ENCODE measurements at regions not wholly inside any gene's neighbourhood (a gene's known extent, or its start where the extent isn't known, plus 50 kb on each side); places are given as distances from the start of the nearest gene placed in this dataset.

- Histone ChIP-seq H3K14ac (ENCODE audit: low read length in 2 of 2) (no peak overlapping the region), H2BK12ac (ENCODE audit: low read length in 2 of 2) (no peak overlapping the region), H3K9ac (ENCODE audit: low read length) (no peak overlapping the region), H3K9me3 (ENCODE audit: control insufficient read depth, low read length) (no peaks in the 10 kb centered on the region), H3K79me1 (replicated peaks; ENCODE audit: low read length, poor library complexity, severe bottlenecking) (no peaks in the 10 kb centered on the region), H3K4me1 (ENCODE audit: control insufficient read depth, insufficient read depth, low read depth, low read length) (peaks cover 2% of the 10 kb centered on the region), H3K27ac (ENCODE audit: low read length, poor library complexity, severe bottlenecking) (no peak overlapping the region), H4K8ac (ENCODE audit: low read length) (no peak overlapping the region), H2AFZ (ENCODE audit: low read depth, low read length) (no peak overlapping the region), H3K4me3 (ENCODE audit: insufficient read depth in 1 of 2, low read depth in 1 of 2, low read length in 2 of 2) (no peak overlapping the region), H3K4me2 (ENCODE audit: low read length, poor library complexity, severe bottlenecking) (no peak overlapping the region), H4K91ac (ENCODE audit: low read length) (no peak overlapping the region), H3K4ac (ENCODE audit: low read depth in 1 of 2, low read length in 2 of 2) (no peak overlapping the region), H3K27me3 (ENCODE audit: control insufficient read depth in 1 of 2, insufficient read depth in 1 of 2, low read length in 2 of 2) (no peaks in the 10 kb centered on the region), H2BK15ac (ENCODE audit: low read depth, poor library complexity, severe bottlenecking) (no peak overlapping the region), H3K23ac (ENCODE audit: low read length in 2 of 2) (no peak overlapping the region), H2BK5ac (ENCODE audit: low read depth, low read length, poor library complexity, severe bottlenecking) (no peak overlapping the region), H2AK5ac (ENCODE audit: low read length, severe bottlenecking) (no peak overlapping the region), H2BK120ac (ENCODE audit: low read depth, low read length) (no peak overlapping the region), H3K36me3 (ENCODE audit: control insufficient read depth in 1 of 2, insufficient read depth in 2 of 2, low read depth in 1 of 2, low read length in 2 of 2) (no peaks in the 10 kb centered on the region), H3K18ac (ENCODE audit: low read depth in 1 of 2, low read length in 2 of 2) (no peak overlapping the region)
- over 99% methylated on average over 3 of the region's 3 CpGs for WGBS
- no peak for DNase-seq
Measured at GRCh38 chr7:41292487-41292886, 410.4 kb downstream of the INHBA start.

GRCh38 chr7:41287559-41288335 is 415.1 kb downstream of the INHBA start:
- Histone ChIP-seq H3K36me3 (ENCODE audit: control insufficient read depth in 1 of 2, insufficient read depth in 2 of 2, low read depth in 1 of 2, low read length in 2 of 2) (no peaks in the 10 kb centered on the region), H4K8ac (ENCODE audit: low read length) (no peak overlapping the region), H2AFZ (ENCODE audit: low read depth, low read length) (no peak overlapping the region), H3K4ac (ENCODE audit: low read depth in 1 of 2, low read length in 2 of 2) (no peak overlapping the region), H3K27ac (ENCODE audit: low read length, poor library complexity, severe bottlenecking) (no peak overlapping the region), H2BK15ac (ENCODE audit: low read depth, poor library complexity, severe bottlenecking) (no peak overlapping the region), H3K4me2 (ENCODE audit: low read length, poor library complexity, severe bottlenecking) (no peak overlapping the region), H3K9ac (ENCODE audit: low read length) (no peak overlapping the region), H2BK12ac (ENCODE audit: low read length in 2 of 2) (no peak overlapping the region), H3K18ac (ENCODE audit: low read depth in 1 of 2, low read length in 2 of 2) (no peak overlapping the region), H2BK120ac (ENCODE audit: low read depth, low read length) (no peak overlapping the region), H3K4me3 (ENCODE audit: insufficient read depth in 1 of 2, low read depth in 1 of 2, low read length in 2 of 2) (no peak overlapping the region), H3K23ac (ENCODE audit: low read length in 2 of 2) (no peak overlapping the region), H3K79me1 (replicated peaks; ENCODE audit: low read length, poor library complexity, severe bottlenecking) (no peaks in the 10 kb centered on the region), H4K91ac (ENCODE audit: low read length) (no peak overlapping the region), H2AK5ac (ENCODE audit: low read length, severe bottlenecking) (no peak overlapping the region), H2BK5ac (ENCODE audit: low read depth, low read length, poor library complexity, severe bottlenecking) (no peak overlapping the region), H3K14ac (ENCODE audit: low read length in 2 of 2) (no peak overlapping the region), H3K9me3 (ENCODE audit: control insufficient read depth, low read length) (no peaks in the 10 kb centered on the region), H3K27me3 (ENCODE audit: control insufficient read depth in 1 of 2, insufficient read depth in 1 of 2, low read length in 2 of 2) (peaks cover 0 to 3% of the 10 kb centered on the region in 2 experiments), H3K4me1 (ENCODE audit: control insufficient read depth, insufficient read depth, low read depth, low read length) (no peaks in the 10 kb centered on the region)
- no peak for DNase-seq
- 98% methylated on average over 2 of the region's 2 CpGs for WGBS

GRCh38 chr7:41280491-41280890 is 422.4 kb downstream of the INHBA start:
- no peak overlapping the region for H2BK120ac ChIP-seq (ENCODE audit: low read depth, low read length)
- H3K27me3 ChIP-seq (ENCODE audit: control insufficient read depth in 1 of 2, insufficient read depth in 1 of 2, low read length in 2 of 2): peaks cover 0 to 8% of the 10 kb centered on the region in 2 experiments
- H3K9ac ChIP-seq (ENCODE audit: low read length): no peak overlapping the region
- no peak overlapping the region for H2AK5ac ChIP-seq (ENCODE audit: low read length, severe bottlenecking)
- no peaks in the 10 kb centered on the region for H3K79me1 ChIP-seq (replicated peaks; ENCODE audit: low read length, poor library complexity, severe bottlenecking)
- H4K91ac ChIP-seq (ENCODE audit: low read length): no peak overlapping the region
- DNase-seq: no peak
- no peak overlapping the region for H3K14ac ChIP-seq (ENCODE audit: low read length in 2 of 2)
- no peak overlapping the region for H2BK5ac ChIP-seq (ENCODE audit: low read depth, low read length, poor library complexity, severe bottlenecking)
- H3K4ac ChIP-seq (ENCODE audit: low read depth in 1 of 2, low read length in 2 of 2): peak overlapping the region in 1 of 2 experiments; percentile 15
- H2AFZ ChIP-seq (ENCODE audit: low read depth, low read length): no peak overlapping the region
- 95% methylated on average over 5 of the region's 5 CpGs for WGBS
- no peak overlapping the region for H3K4me3 ChIP-seq (ENCODE audit: insufficient read depth in 1 of 2, low read depth in 1 of 2, low read length in 2 of 2)
- H2BK15ac ChIP-seq (ENCODE audit: low read depth, poor library complexity, severe bottlenecking): no peak overlapping the region
- H2BK12ac ChIP-seq (ENCODE audit: low read length in 2 of 2): no peak overlapping the region
- H3K4me2 ChIP-seq (ENCODE audit: low read length, poor library complexity, severe bottlenecking): no peak overlapping the region
- H3K23ac ChIP-seq (ENCODE audit: low read length in 2 of 2): no peak overlapping the region
- H3K18ac ChIP-seq (ENCODE audit: low read depth in 1 of 2, low read length in 2 of 2): no peak overlapping the region
- no peaks in the 10 kb centered on the region for H3K9me3 ChIP-seq (ENCODE audit: control insufficient read depth, low read length)
- no peak overlapping the region for H3K27ac ChIP-seq (ENCODE audit: low read length, poor library complexity, severe bottlenecking)
- no peaks in the 10 kb centered on the region for H3K36me3 ChIP-seq (ENCODE audit: control insufficient read depth in 1 of 2, insufficient read depth in 2 of 2, low read depth in 1 of 2, low read length in 2 of 2)
- H3K4me1 ChIP-seq (ENCODE audit: control insufficient read depth, insufficient read depth, low read depth, low read length): no peaks in the 10 kb centered on the region
- H4K8ac ChIP-seq (ENCODE audit: low read length): no peak overlapping the region

GRCh38 chr7:41277561-41277960 is 425.3 kb downstream of the INHBA start:
- no peaks in the 10 kb centered on the region for H3K36me3 ChIP-seq (ENCODE audit: control insufficient read depth in 1 of 2, insufficient read depth in 2 of 2, low read depth in 1 of 2, low read length in 2 of 2)
- no peaks in the 10 kb centered on the region for H3K9me3 ChIP-seq (ENCODE audit: control insufficient read depth, low read length)
- no peak overlapping the region for H3K4me3 ChIP-seq (ENCODE audit: insufficient read depth in 1 of 2, low read depth in 1 of 2, low read length in 2 of 2)
- WGBS: 94% methylated on average over 2 of the region's 2 CpGs
- DNase-seq: no peak
- H2BK12ac ChIP-seq (ENCODE audit: low read length in 2 of 2): no peak overlapping the region
- H2BK120ac ChIP-seq (ENCODE audit: low read depth, low read length): no peak overlapping the region
- H2AK5ac ChIP-seq (ENCODE audit: low read length, severe bottlenecking): no peak overlapping the region
- no peak overlapping the region for H2BK5ac ChIP-seq (ENCODE audit: low read depth, low read length, poor library complexity, severe bottlenecking)
- no peaks in the 10 kb centered on the region for H3K4me1 ChIP-seq (ENCODE audit: control insufficient read depth, insufficient read depth, low read depth, low read length)
- H3K27ac ChIP-seq (ENCODE audit: low read length, poor library complexity, severe bottlenecking): no peak overlapping the region
- no peak overlapping the region for H3K18ac ChIP-seq (ENCODE audit: low read depth in 1 of 2, low read length in 2 of 2)
- H3K27me3 ChIP-seq (ENCODE audit: control insufficient read depth in 1 of 2, insufficient read depth in 1 of 2, low read length in 2 of 2): peaks cover 0 to 3% of the 10 kb centered on the region in 2 experiments
- H3K79me1 ChIP-seq (replicated peaks; ENCODE audit: low read length, poor library complexity, severe bottlenecking): no peaks in the 10 kb centered on the region
- no peak overlapping the region for H3K9ac ChIP-seq (ENCODE audit: low read length)
- no peak overlapping the region for H2AFZ ChIP-seq (ENCODE audit: low read depth, low read length)
- no peak overlapping the region for H3K4ac ChIP-seq (ENCODE audit: low read depth in 1 of 2, low read length in 2 of 2)
- H3K14ac ChIP-seq (ENCODE audit: low read length in 2 of 2): no peak overlapping the region
- H3K23ac ChIP-seq (ENCODE audit: low read length in 2 of 2): no peak overlapping the region
- no peak overlapping the region for H3K4me2 ChIP-seq (ENCODE audit: low read length, poor library complexity, severe bottlenecking)
- no peak overlapping the region for H4K91ac ChIP-seq (ENCODE audit: low read length)
- H2BK15ac ChIP-seq (ENCODE audit: low read depth, poor library complexity, severe bottlenecking): no peak overlapping the region
- H4K8ac ChIP-seq (ENCODE audit: low read length): no peak overlapping the region

Data from mesenchymal stem cell (in vitro differentiated cells and primary cell).